IMR-90 (cell line): ENCODE measurements at regions not wholly inside any gene's neighbourhood (a gene's known extent, or its start where the extent isn't known, plus 50 kb on each side); places are given as distances from the start of the nearest gene placed in this dataset.

Experiments
- ATAC-seq: fragments of 200-7000 bp; cut with Tn5 transposase; 2 replicates; pipeline ENCODE4 v1.9.1; 2020; ENCODE audit warnings: low read depth, mild to moderate bottlenecking, moderate library complexity
- BruUV-seq: library from RNA; stranded (reverse); fragments of 400-500 nt; replicated peaks from 2 replicates; lab custom pipeline; 2021; lab: Mats Ljungman, UMichigan
- CTCF ChIA-PET: fragments of 300-600 bp; formaldehyde crosslinking; extraction: SDS; loops from one replicate; lab custom pipeline; 2021; ENCODE audit warnings: antibody characterized with exemption; lab: Yijun Ruan, JAX
- POLR2A ChIA-PET: fragments of 300-600 bp; sonication (Branson Sonifier 250); formaldehyde crosslinking; loops from one replicate; lab custom pipeline; 2022; ENCODE audit warnings: antibody characterized with exemption; ENCODE audit not compliant: unreplicated experiment; lab: Charles Lee
- DNase-seq: peaks from one replicate; pipeline ENCODE4 v3.0.0; 2013
- H2AFZ ChIP-seq: replicated peaks from 2 replicates; pipeline ENCODE3; 2013; ENCODE audit warnings: low read length, mild to moderate bottlenecking; ENCODE audit not compliant: poor library complexity
- H2AK5ac ChIP-seq: 2 replicates; pipeline ENCODE4 v1.6.1; 2013; ENCODE audit warnings: low read depth, low read length, inconsistent platforms
- H2AK9ac ChIP-seq: replicated peaks from 2 replicates; pipeline ENCODE3; 2013; ENCODE audit warnings: mild to moderate bottlenecking, low read depth, low read length, moderate library complexity; ENCODE audit not compliant: poor library complexity
- H2BK120ac ChIP-seq: 2 replicates; pipeline ENCODE4 v1.6.1; 2013; ENCODE audit warnings: low read depth, low read length, inconsistent platforms
- H2BK15ac ChIP-seq: 3 replicates; pipeline ENCODE4 v1.6.1; 2013; ENCODE audit warnings: low read depth, low read length, inconsistent platforms
- H2BK20ac ChIP-seq: 2 replicates; pipeline ENCODE4 v1.6.1; 2013; ENCODE audit warnings: low read depth, mild to moderate bottlenecking, inconsistent platforms, low read length, moderate library complexity
- H2BK5ac ChIP-seq: 2 replicates; pipeline ENCODE4 v1.6.1; 2013; ENCODE audit warnings: mild to moderate bottlenecking, low read depth, low read length, inconsistent platforms; ENCODE audit not compliant: poor library complexity, severe bottlenecking
- H3K14ac ChIP-seq: replicated peaks from 2 replicates; pipeline ENCODE4 v1.6.1; 2013; ENCODE audit warnings: low read depth, low read length, inconsistent platforms
- H3K18ac ChIP-seq: 2 replicates; pipeline ENCODE4 v1.6.1; 2013; ENCODE audit warnings: low read depth, low read length, control low read depth
- H3K23ac ChIP-seq: 2 replicates; pipeline ENCODE4 v1.6.1; 2013; ENCODE audit warnings: low read depth, low read length, inconsistent platforms
- H3K27ac ChIP-seq: 2 replicates; pipeline ENCODE4 v1.5.1; 2013; ENCODE audit warnings: mild to moderate bottlenecking, control low read depth, low read length; ENCODE audit not compliant: insufficient read depth
- H3K27me3 ChIP-seq: 2 replicates; pipeline ENCODE4 v1.6.1; 2013; ENCODE audit warnings: low read length; ENCODE audit not compliant: control insufficient read depth, insufficient read depth
- H3K36me3 ChIP-seq: 2 replicates; pipeline ENCODE4 v1.6.1; 2013; ENCODE audit warnings: low read length, mixed read lengths; ENCODE audit not compliant: control insufficient read depth, insufficient read depth
- H3K4ac ChIP-seq: 2 replicates; pipeline ENCODE4 v1.6.1; 2013; ENCODE audit warnings: low read depth, low read length, inconsistent platforms
- H3K4me1 ChIP-seq: 2 replicates; pipeline ENCODE4 v1.6.1; 2013; ENCODE audit warnings: low read length, mixed read lengths; ENCODE audit not compliant: control insufficient read depth, insufficient read depth
- H3K4me2 ChIP-seq: 2 replicates; pipeline ENCODE4 v1.6.1; 2013; ENCODE audit warnings: low read depth, mild to moderate bottlenecking, control low read depth, low read length, moderate library complexity
- H3K4me3 ChIP-seq: 2 replicates; pipeline ENCODE4 v1.5.1; 2013; ENCODE audit warnings: low read depth, mild to moderate bottlenecking, control low read depth, low read length, moderate library complexity; ENCODE audit not compliant: insufficient read depth
- H3K56ac ChIP-seq: 2 replicates; pipeline ENCODE4 v1.6.1; 2013; ENCODE audit warnings: low read length, inconsistent platforms; ENCODE audit not compliant: insufficient read depth; ENCODE audit errors: extremely low read depth
- H3K79me1 ChIP-seq, 2 experiments: 2 replicates each; pipeline ENCODE4 v1.6.1; 2013; ENCODE audit warnings: low read length in 2 of 2, inconsistent platforms in 1 of 2, low read depth in 1 of 2
- H3K9ac ChIP-seq: 2 replicates; pipeline ENCODE4 v1.6.1; 2013; ENCODE audit warnings: low read depth, low read length, control low read depth
- H3K9me1 ChIP-seq: 2 replicates; pipeline ENCODE4 v1.6.1; 2013; ENCODE audit warnings: low read length, inconsistent platforms; ENCODE audit not compliant: insufficient read depth
- H3K9me3 ChIP-seq: 2 replicates; pipeline ENCODE4 v1.6.1; 2013; ENCODE audit warnings: low read length; ENCODE audit not compliant: control insufficient read depth, insufficient read depth
- H4K20me1 ChIP-seq: 2 replicates; pipeline ENCODE4 v1.6.1; 2013; ENCODE audit warnings: low read length, inconsistent platforms; ENCODE audit not compliant: insufficient read depth
- H4K5ac ChIP-seq: 2 replicates; pipeline ENCODE4 v1.6.1; 2013; ENCODE audit warnings: mild to moderate bottlenecking, low read depth, low read length, control low read depth
- H4K8ac ChIP-seq, 2 experiments: 2 replicates each; pipeline ENCODE4 v1.6.1; 2013; ENCODE audit warnings: low read depth in 2 of 2, low read length in 2 of 2, control low read depth in 1 of 2, inconsistent platforms in 1 of 2
- H4K91ac ChIP-seq: 2 replicates; pipeline ENCODE4 v1.6.1; 2013; ENCODE audit warnings: low read depth, low read length, inconsistent platforms; ENCODE audit not compliant: insufficient read depth
- NFE2L2 ChIP-seq: fragments of 150-350 bp; IDR thresholded peaks from 2 replicates; pipeline ENCODE4 v1.6.1; 2016; ENCODE audit warnings: low read depth, mild to moderate bottlenecking, low read length
- WGBS, 2 experiments: methylation state at CpG; one replicate each; pipeline versions ENCODE4 v1.1.5 to v1.1.7; 2013; ENCODE audit warnings: missing lambda C conversion rate in 2 of 2; ENCODE audit not compliant: insufficient read length in 1 of 2; ENCODE audit errors: extremely low coverage in 2 of 2; 5-methylcytosine and 5-hydroxymethylcytosine counted together
- dilution Hi-C: fragments of 300-500 bp; cut with HindIII; formaldehyde crosslinking; loops from one replicate; pipeline ENCODE4 v1.14.3; 2018; ENCODE audit warnings: low sequenced_read_pairs; ENCODE audit not compliant: unreplicated experiment
- in situ Hi-C: fragments of 300-500 bp; cut with MboI; formaldehyde crosslinking; loops from 3 replicates; pipeline ENCODE4 v1.14.3; 2019; ENCODE audit warnings: low sequenced_read_pairs, inconsistent platforms, mixed read lengths
- intact Hi-C: fragments of 100-400 bp; cut with micrococcal nuclease; formaldehyde crosslinking; loops from 2 replicates; pipeline ENCODE4 v1.10.0; 2022

DNA sequence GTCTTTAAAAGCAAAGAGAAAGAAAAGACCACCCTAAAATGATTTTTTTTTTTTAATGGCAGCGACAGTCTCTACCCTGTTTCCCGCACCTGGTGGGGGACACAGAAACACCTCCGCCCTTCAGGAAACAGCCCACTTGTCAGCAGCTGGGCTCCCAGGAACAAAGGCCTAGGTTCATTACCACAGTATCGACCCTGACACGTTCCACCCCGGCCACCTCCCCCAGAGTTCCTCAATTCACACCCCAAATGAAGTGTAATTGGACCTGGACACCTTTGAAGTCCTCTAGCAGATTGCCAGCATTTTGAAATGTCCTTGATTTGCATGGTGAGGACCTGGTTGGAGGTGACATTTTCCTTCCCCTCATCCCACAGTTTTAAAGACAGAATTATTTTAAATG, 175.0 kb upstream of the BCOR start:
- Histone ChIP-seq H2BK5ac (no peak overlapping the region), H4K91ac (no peak overlapping the region), H3K9me1 (no peaks in the 10 kb centered on the region), H3K4me1 (no peaks in the 10 kb centered on the region), H3K56ac (no peak overlapping the region), H3K9me3 (peaks cover 12% of the 10 kb centered on the region), H3K36me3 (no peaks in the 10 kb centered on the region), H4K8ac (no peak overlapping the region), H2AFZ (no peak overlapping the region), H2AK9ac (no peak overlapping the region), H3K23ac (no peak overlapping the region), H3K9ac (no peak overlapping the region), H4K20me1 (no peaks in the 10 kb centered on the region), H3K27ac (no peak overlapping the region), H3K79me1 (no peaks in the 10 kb centered on the region), H2AK5ac (no peak overlapping the region), H4K5ac (no peak overlapping the region), H2BK20ac (no peak overlapping the region), H3K4me3 (no peak overlapping the region), H2BK120ac (no peak overlapping the region), H3K18ac (no peak overlapping the region), H2BK15ac (no peak overlapping the region), H3K27me3 (peaks cover 2% of the 10 kb centered on the region; the same call in 1 of the 2 replicates), H3K4me2 (no peak overlapping the region), H3K4ac (no peak overlapping the region), H3K14ac (no peak overlapping the region)
- no peak for ATAC-seq
- DNase-seq: no peak
- BruUV-seq: no TSS peak
- POLR2A ChIA-PET: no interaction called here
- CTCF ChIA-PET: no interaction called here
- dilution Hi-C loops: no loop called here
- in situ Hi-C loops: no loop called here
- intact Hi-C loops: no loop called here
- 78% methylated on average over 2 of the region's 6 CpGs; no CpG with 5 or more reads in 1 of the 2 experiments for WGBS, 2 experiments
- TF ChIP-seq NFE2L2: no peak
